ENCODE measurements at regions not wholly inside any gene's neighbourhood (a gene's known extent, or its start where the extent isn't known, plus 50 kb on each side); places are given as distances from the start of the nearest gene placed in this dataset.

GRCh38 chr2:38159191-38159590, 83.2 kb upstream of the CYP1B1 start:
- Histone ChIP-seq H3K79me2 (ENCODE audit: insufficient read depth, low read depth) (no peaks in the 10 kb centered on the region), H3K27ac (no peak overlapping the region), H3K27me3 (ENCODE audit: insufficient read depth, low read depth) (no peaks in the 10 kb centered on the region), H3K4me1 (ENCODE audit: low read depth, poor library complexity, severe bottlenecking) (peaks cover 17% of the 10 kb centered on the region), H3K36me3 (ENCODE audit: insufficient read depth) (no peaks in the 10 kb centered on the region), H2AFZ (ENCODE audit: low read depth) (no peak overlapping the region), H3K4me3 (IDR thresholded peaks at IDR 0.05; ENCODE audit: insufficient read depth, low read depth, low read length) (no peak overlapping the region), H4K20me1 (ENCODE audit: insufficient read depth) (no peaks in the 10 kb centered on the region), H3K9ac (no peak overlapping the region), H3K4me2 (no peak overlapping the region)
- TF ChIP-seq CTCF (conservative IDR thresholded peaks at IDR 0.05; ENCODE audit: low read depth, low read length), result no peak

- Histone ChIP-seq H3K79me2 (ENCODE audit: insufficient read depth, low read depth) (no peaks in the 10 kb centered on the region), H3K27ac (no peak overlapping the region), H3K4me2 (no peak overlapping the region), H4K20me1 (ENCODE audit: insufficient read depth) (no peaks in the 10 kb centered on the region), H3K9ac (no peak overlapping the region), H3K27me3 (ENCODE audit: insufficient read depth, low read depth) (no peaks in the 10 kb centered on the region), H3K4me3 (IDR thresholded peaks at IDR 0.05; ENCODE audit: insufficient read depth, low read depth, low read length) (no peak overlapping the region), H3K36me3 (ENCODE audit: insufficient read depth) (no peaks in the 10 kb centered on the region), H2AFZ (ENCODE audit: low read depth) (no peak overlapping the region), H3K4me1 (ENCODE audit: low read depth, poor library complexity, severe bottlenecking) (peaks cover 17% of the 10 kb centered on the region)
- TF ChIP-seq CTCF (conservative IDR thresholded peaks at IDR 0.05; ENCODE audit: low read depth, low read length), result no peak
Measured at GRCh38 chr2:38158378-38159118, 82.6 kb upstream of the CYP1B1 start.

- Histone ChIP-seq H4K20me1 (ENCODE audit: insufficient read depth) (no peaks in the 10 kb centered on the region), H3K4me1 (ENCODE audit: low read depth, poor library complexity, severe bottlenecking) (peaks cover 15% of the 10 kb centered on the region), H3K4me3 (IDR thresholded peaks at IDR 0.05; ENCODE audit: insufficient read depth, low read depth, low read length) (no peak overlapping the region), H3K27me3 (ENCODE audit: insufficient read depth, low read depth) (no peaks in the 10 kb centered on the region), H2AFZ (ENCODE audit: low read depth) (no peak overlapping the region), H3K36me3 (ENCODE audit: insufficient read depth) (no peaks in the 10 kb centered on the region), H3K4me2 (no peak overlapping the region), H3K79me2 (ENCODE audit: insufficient read depth, low read depth) (no peaks in the 10 kb centered on the region), H3K27ac (no peak overlapping the region), H3K9ac (no peak overlapping the region)
- TF ChIP-seq CTCF (conservative IDR thresholded peaks at IDR 0.05; ENCODE audit: low read depth, low read length), result no peak
Measured at GRCh38 chr2:38156436-38156835, 80.5 kb upstream of the CYP1B1 start.

- no peaks in the 10 kb centered on the region for H4K20me1 ChIP-seq (ENCODE audit: insufficient read depth)
- H3K4me3 ChIP-seq (IDR thresholded peaks at IDR 0.05; ENCODE audit: insufficient read depth, low read depth, low read length), result no peak overlapping the region
- no peak overlapping the region for H3K27ac ChIP-seq
- no peak for TF ChIP-seq CTCF (conservative IDR thresholded peaks at IDR 0.05; ENCODE audit: low read depth, low read length)
- no peaks in the 10 kb centered on the region for H3K27me3 ChIP-seq (ENCODE audit: insufficient read depth, low read depth)
- no peak overlapping the region for H3K9ac ChIP-seq
- no peaks in the 10 kb centered on the region for H3K36me3 ChIP-seq (ENCODE audit: insufficient read depth)
- H2AFZ ChIP-seq (ENCODE audit: low read depth), result no peak overlapping the region
- H3K4me1 ChIP-seq (ENCODE audit: low read depth, poor library complexity, severe bottlenecking), result peaks cover under 1% of the 10 kb centered on the region
- H3K79me2 ChIP-seq (ENCODE audit: insufficient read depth, low read depth), result no peaks in the 10 kb centered on the region
- H3K4me2 ChIP-seq, result no peak overlapping the region
Measured at GRCh38 chr2:38155015-38155414, 79.1 kb upstream of the CYP1B1 start.
